ENCODE measurements at regions not wholly inside any gene's neighbourhood (a gene's known extent, or its start where the extent isn't known, plus 50 kb on each side); places are given as distances from the start of the nearest gene placed in this dataset.

DNA sequence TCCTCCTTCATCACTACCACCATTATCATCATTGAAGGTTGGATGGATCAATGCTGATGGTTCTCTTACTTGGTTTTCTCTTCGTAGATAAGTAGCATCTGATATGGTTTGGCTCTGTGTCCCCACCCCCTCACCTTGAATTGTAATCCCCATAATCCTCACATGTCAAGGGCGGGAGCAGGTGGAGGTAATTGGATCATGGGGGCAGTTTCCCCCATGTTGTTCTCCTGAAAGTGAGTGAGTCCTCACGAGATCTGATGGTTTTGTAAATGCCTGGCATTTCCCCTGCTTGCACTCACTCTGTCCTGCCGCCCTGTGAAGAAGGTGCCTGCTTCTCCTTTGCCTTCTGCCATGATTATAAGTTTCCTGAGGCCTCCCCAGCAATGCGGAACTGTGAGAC lies 172.4 kb upstream of the PWP1 start:
- TF ChIP-seq, protein P1, sequence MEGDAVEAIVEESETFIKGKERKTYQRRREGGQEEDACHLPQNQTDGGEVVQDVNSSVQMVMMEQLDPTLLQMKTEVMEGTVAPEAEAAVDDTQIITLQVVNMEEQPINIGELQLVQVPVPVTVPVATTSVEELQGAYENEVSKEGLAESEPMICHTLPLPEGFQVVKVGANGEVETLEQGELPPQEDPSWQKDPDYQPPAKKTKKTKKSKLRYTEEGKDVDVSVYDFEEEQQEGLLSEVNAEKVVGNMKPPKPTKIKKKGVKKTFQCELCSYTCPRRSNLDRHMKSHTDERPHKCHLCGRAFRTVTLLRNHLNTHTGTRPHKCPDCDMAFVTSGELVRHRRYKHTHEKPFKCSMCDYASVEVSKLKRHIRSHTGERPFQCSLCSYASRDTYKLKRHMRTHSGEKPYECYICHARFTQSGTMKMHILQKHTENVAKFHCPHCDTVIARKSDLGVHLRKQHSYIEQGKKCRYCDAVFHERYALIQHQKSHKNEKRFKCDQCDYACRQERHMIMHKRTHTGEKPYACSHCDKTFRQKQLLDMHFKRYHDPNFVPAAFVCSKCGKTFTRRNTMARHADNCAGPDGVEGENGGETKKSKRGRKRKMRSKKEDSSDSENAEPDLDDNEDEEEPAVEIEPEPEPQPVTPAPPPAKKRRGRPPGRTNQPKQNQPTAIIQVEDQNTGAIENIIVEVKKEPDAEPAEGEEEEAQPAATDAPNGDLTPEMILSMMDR (IDR thresholded peaks at IDR 0.05), result no peak
- TF ChIP-seq POLR2A (IDR thresholded peaks at IDR 0.05), result no peak

All from body of pancreas (tissue), 4 donors.